ENCODE measurements at regions not wholly inside any gene's neighbourhood (a gene's known extent, or its start where the extent isn't known, plus 50 kb on each side); places are given as distances from the start of the nearest gene placed in this dataset.

- H3K27me3 Mint-ChIP-seq (ENCODE audit: low read depth) = no peaks in the 10 kb centered on the region
- peak; percentile 29 for TF ChIP-seq CTCF (IDR thresholded peaks at IDR 0.05; ENCODE audit: unreplicated experiment)
- no peak overlapping the region for H3K4me3 Mint-ChIP-seq
- H3K27ac Mint-ChIP-seq = no peak overlapping the region
- no peak for DNase-seq (ENCODE audit: low spot score in 2 of 2, unreplicated experiment in 2 of 2)
- no peaks in the 10 kb centered on the region for H3K9me3 Mint-ChIP-seq
- H3K36me3 Mint-ChIP-seq = no peaks in the 10 kb centered on the region
- peaks cover 24% of the 10 kb centered on the region for H3K4me1 Mint-ChIP-seq
These were observed 58.0 kb upstream of the CDKN3 start for GRCh38 chr14:54338696-54339317.

DNA sequence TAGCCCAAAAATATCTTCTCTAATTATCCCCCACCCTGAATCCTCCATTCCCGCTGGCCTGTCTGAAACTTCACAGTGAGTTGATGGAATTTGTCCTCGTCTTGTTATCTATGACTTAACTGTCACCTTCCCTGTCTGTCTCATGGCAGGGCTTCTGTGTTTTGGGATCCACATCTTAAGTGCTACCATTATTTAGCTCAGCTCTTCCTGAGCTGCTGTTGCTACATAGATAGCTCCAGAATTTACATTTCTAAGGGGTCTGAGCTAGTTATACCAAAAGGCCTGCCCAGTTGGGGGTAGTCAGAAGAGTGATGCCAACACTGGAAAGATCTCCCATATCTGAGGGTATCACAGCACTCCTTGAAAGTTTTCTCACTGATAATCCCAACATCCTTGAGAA is 57.0 kb upstream of the CDKN3 start:
- Mint-ChIP-seq H3K9me3 (no peaks in the 10 kb centered on the region), H3K4me3 (no peak overlapping the region)
- no peak for TF ChIP-seq CTCF (IDR thresholded peaks at IDR 0.05; ENCODE audit: unreplicated experiment)

DNA sequence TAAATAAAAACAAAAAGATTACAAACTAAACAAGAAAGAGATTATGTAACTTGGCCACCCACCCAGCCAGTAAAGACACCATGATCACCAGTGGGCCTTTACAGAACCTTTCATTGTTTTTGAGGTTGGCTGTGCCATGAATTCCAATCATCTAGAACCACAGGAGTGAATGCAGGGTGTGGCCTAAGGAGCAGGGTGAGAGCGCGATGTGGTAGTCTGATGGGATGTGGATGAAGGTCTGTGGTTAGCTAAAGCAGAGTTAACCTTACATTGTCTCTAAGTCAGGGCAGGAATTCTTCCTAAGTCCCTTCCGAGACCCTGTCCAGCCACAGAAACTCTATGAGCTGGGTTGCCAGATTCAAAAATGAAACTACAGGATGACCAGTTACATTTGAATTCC is 54.0 kb upstream of the CDKN3 start:
- no peaks in the 10 kb centered on the region for H3K27me3 Mint-ChIP-seq (ENCODE audit: low read depth)
- H3K4me3 Mint-ChIP-seq = no peak overlapping the region
- DNase-seq (ENCODE audit: low spot score in 2 of 2, unreplicated experiment in 2 of 2) = no peak
- peaks cover 33% of the 10 kb centered on the region for H3K4me1 Mint-ChIP-seq
- no peaks in the 10 kb centered on the region for H3K9me3 Mint-ChIP-seq
- peak overlapping the region; percentile 84 for H3K27ac Mint-ChIP-seq
- H3K36me3 Mint-ChIP-seq = no peaks in the 10 kb centered on the region
- no peak for TF ChIP-seq CTCF (IDR thresholded peaks at IDR 0.05; ENCODE audit: unreplicated experiment)

More for the DNA sequence above, 57.0 kb upstream of the CDKN3 start:
- Mint-ChIP-seq H3K4me1 (peaks cover 34% of the 10 kb centered on the region), H3K27ac (no peak overlapping the region), H3K36me3 (no peaks in the 10 kb centered on the region), H3K27me3 (ENCODE audit: low read depth) (no peaks in the 10 kb centered on the region)
- no peak for DNase-seq (ENCODE audit: low spot score in 2 of 2, unreplicated experiment in 2 of 2)

DNA sequence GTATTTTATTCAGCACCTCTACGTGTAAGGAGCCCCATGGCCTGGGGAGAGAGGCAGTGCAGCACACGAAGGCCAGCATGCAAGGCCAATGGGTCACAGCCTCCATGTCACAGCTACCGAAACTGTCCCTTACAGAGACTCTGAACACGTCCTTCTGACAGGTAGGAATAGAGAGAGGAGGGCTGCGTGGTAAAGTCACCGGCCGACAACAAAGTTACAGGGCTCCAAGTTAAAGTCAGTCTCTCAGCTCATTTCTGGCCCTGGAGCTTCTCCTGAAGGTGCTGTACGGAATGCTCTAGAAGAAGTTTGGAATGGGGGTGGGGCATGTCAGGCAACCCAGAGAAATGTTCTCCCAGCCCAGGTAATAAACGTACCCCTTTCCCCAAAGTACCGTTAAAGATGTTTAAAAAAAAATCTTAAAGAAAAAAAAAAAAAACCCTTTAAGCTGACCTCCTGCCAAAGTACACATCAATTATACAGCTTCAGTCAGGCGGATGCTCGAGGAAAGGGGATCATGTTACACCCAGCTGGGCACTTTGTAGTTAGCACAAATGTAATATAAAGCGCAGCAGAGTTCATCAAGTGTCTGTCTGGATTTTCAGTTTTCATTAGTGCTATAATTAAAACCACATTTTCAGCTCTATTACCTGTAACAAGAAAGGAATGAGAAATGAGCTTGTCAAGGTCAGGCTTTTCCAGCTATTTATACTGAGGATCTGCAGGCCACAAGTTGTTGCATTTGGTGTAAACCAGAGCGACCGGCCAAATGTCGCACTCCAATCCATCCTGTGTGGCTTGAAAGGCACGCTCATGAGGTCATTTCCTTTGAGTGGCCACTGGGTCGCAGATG is 53.3 kb upstream of the CDKN3 start:
- no peak for DNase-seq (ENCODE audit: low spot score in 2 of 2, unreplicated experiment in 2 of 2)

DNA sequence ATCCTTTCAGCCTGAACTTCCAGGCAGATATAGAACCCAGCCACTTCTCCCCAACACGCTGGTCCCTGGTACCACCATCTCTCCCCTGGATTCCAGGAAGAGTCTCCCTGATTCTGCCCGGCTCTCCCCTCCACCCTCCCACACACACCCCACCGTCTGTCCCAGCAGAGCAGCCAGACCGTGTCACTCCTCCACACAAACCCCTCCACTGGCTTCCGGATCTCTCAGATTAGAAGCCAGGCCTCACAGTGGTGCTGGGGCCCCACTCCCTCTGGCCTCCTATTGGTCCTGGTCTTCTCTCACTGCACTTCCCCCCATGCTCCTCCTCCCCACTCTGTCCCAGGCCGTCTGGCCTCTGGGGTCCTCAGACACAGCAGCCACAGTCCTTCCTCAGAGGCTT is 52.4 kb upstream of the CDKN3 start:
- Mint-ChIP-seq H3K27ac (peak overlapping the region; percentile 93), H3K4me1 (peaks cover 33% of the 10 kb centered on the region)
- DNase-seq (ENCODE audit: low spot score in 2 of 2, unreplicated experiment in 2 of 2) = no peak

More for the DNA sequence above, 53.3 kb upstream of the CDKN3 start:
- no peaks in the 10 kb centered on the region for H3K36me3 Mint-ChIP-seq
- no peaks in the 10 kb centered on the region for H3K9me3 Mint-ChIP-seq
- peaks cover 31% of the 10 kb centered on the region for H3K4me1 Mint-ChIP-seq
- H3K27ac Mint-ChIP-seq = peak overlapping the region; percentile 93
- TF ChIP-seq CTCF (IDR thresholded peaks at IDR 0.05; ENCODE audit: unreplicated experiment) = no peak
- no peaks in the 10 kb centered on the region for H3K27me3 Mint-ChIP-seq (ENCODE audit: low read depth)
- no peak overlapping the region for H3K4me3 Mint-ChIP-seq

More for the DNA sequence above, 52.4 kb upstream of the CDKN3 start:
- Mint-ChIP-seq H3K36me3 (no peaks in the 10 kb centered on the region), H3K27me3 (ENCODE audit: low read depth) (no peaks in the 10 kb centered on the region), H3K4me3 (no peak overlapping the region), H3K9me3 (no peaks in the 10 kb centered on the region)
- TF ChIP-seq CTCF (IDR thresholded peaks at IDR 0.05; ENCODE audit: unreplicated experiment) = no peak

Data from mesothelial cell of epicardium (in vitro differentiated cells).